ENCODE measurements at regions not wholly inside any gene's neighbourhood (a gene's known extent, or its start where the extent isn't known, plus 50 kb on each side); places are given as distances from the start of the nearest gene placed in this dataset.

- H3K79me2 ChIP-seq (ENCODE audit: insufficient read depth, low read length) = no peaks in the 10 kb centered on the region
- H3K4me1 Mint-ChIP-seq (ENCODE audit: low read depth, unreplicated experiment) = peaks cover 23% of the 10 kb centered on the region
Observed at GRCh38 chr13:30819136-30819888, 84.0 kb downstream of the ALOX5AP start.

GRCh38 chr13:30821421-30821820 is 84.7 kb upstream of the MEDAG start:
- TF ChIP-seq EZH2 (IDR thresholded peaks at IDR 0.05; ENCODE audit: insufficient read depth, low read length) (no peak), CTCF (IDR thresholded peaks at IDR 0.05; ENCODE audit: insufficient read depth, low read depth, low read length) (no peak)
- Mint-ChIP-seq H3K27ac (ENCODE audit: unreplicated experiment) (no peak overlapping the region), H3K9me3 (ENCODE audit: unreplicated experiment) (no peaks in the 10 kb centered on the region), H3K4me3 (ENCODE audit: unreplicated experiment) (no peak overlapping the region), H3K27me3 (ENCODE audit: low read depth, unreplicated experiment) (no peaks in the 10 kb centered on the region), H3K36me3 (ENCODE audit: low read depth, unreplicated experiment) (no peaks in the 10 kb centered on the region), H3K4me1 (ENCODE audit: low read depth, unreplicated experiment) (peaks cover 23% of the 10 kb centered on the region)
- Histone ChIP-seq H3K9me3 (ENCODE audit: insufficient read depth, low read depth, low read length) (no peaks in the 10 kb centered on the region), H3K4me2 (ENCODE audit: low read length) (no peak overlapping the region), H3K79me2 (ENCODE audit: insufficient read depth, low read length) (no peaks in the 10 kb centered on the region), H3K4me1 (ENCODE audit: insufficient read depth, low read length) (peaks cover 29% of the 10 kb centered on the region), H2AFZ (ENCODE audit: low read depth, low read length) (no peak overlapping the region), H3K9ac (ENCODE audit: low read length) (no peak overlapping the region), H3K4me3 (ENCODE audit: insufficient read depth, low read depth, low read length) (no peak overlapping the region), H4K20me1 (ENCODE audit: insufficient read depth, low read length) (no peaks in the 10 kb centered on the region), H3K27ac (ENCODE audit: low read depth, low read length) (no peak overlapping the region), H3K27me3 (ENCODE audit: insufficient read depth, low read length) (no peaks in the 10 kb centered on the region), H3K36me3 (ENCODE audit: insufficient read depth, low read length) (no peaks in the 10 kb centered on the region)
- DNase-seq (ENCODE audit: low read depth) = no peak
- no peak for FAIRE-seq

More at GRCh38 chr13:30819136-30819888, 84.0 kb downstream of the ALOX5AP start:
- no peak for FAIRE-seq
- H3K4me2 ChIP-seq (ENCODE audit: low read length) = peak overlapping the region; percentile 24
- no peaks in the 10 kb centered on the region for H3K9me3 ChIP-seq (ENCODE audit: insufficient read depth, low read depth, low read length)
- peak overlapping the region; percentile 77 for H3K27ac ChIP-seq (ENCODE audit: low read depth, low read length)
- no peak overlapping the region for H2AFZ ChIP-seq (ENCODE audit: low read depth, low read length)
- H3K4me1 ChIP-seq (ENCODE audit: insufficient read depth, low read length) = peaks cover 31% of the 10 kb centered on the region
- Mint-ChIP-seq H3K27ac (ENCODE audit: unreplicated experiment) (peak overlapping the region; percentile 93), H3K36me3 (ENCODE audit: low read depth, unreplicated experiment) (no peaks in the 10 kb centered on the region), H3K27me3 (ENCODE audit: low read depth, unreplicated experiment) (no peaks in the 10 kb centered on the region), H3K4me3 (ENCODE audit: unreplicated experiment) (peak overlapping the region; percentile 51), H3K9me3 (ENCODE audit: unreplicated experiment) (no peaks in the 10 kb centered on the region)
- peak; percentile 80 for DNase-seq (ENCODE audit: low read depth)
- H3K27me3 ChIP-seq (ENCODE audit: insufficient read depth, low read length) = no peaks in the 10 kb centered on the region
- H3K36me3 ChIP-seq (ENCODE audit: insufficient read depth, low read length) = no peaks in the 10 kb centered on the region
- TF ChIP-seq EZH2 (IDR thresholded peaks at IDR 0.05; ENCODE audit: insufficient read depth, low read length) (no peak), CTCF (IDR thresholded peaks at IDR 0.05; ENCODE audit: insufficient read depth, low read depth, low read length) (no peak)
- H3K4me3 ChIP-seq (ENCODE audit: insufficient read depth, low read depth, low read length) = no peak overlapping the region
- peak overlapping the region; percentile 53 for H3K9ac ChIP-seq (ENCODE audit: low read length)
- H4K20me1 ChIP-seq (ENCODE audit: insufficient read depth, low read length) = no peaks in the 10 kb centered on the region

GRCh38 chr13:30824651-30825050 is 81.4 kb upstream of the MEDAG start:
- no peak overlapping the region for H3K4me2 ChIP-seq (ENCODE audit: low read length)
- peaks cover 9% of the 10 kb centered on the region for H3K4me1 ChIP-seq (ENCODE audit: insufficient read depth, low read length)
- H3K79me2 ChIP-seq (ENCODE audit: insufficient read depth, low read length) = no peaks in the 10 kb centered on the region
- Mint-ChIP-seq H3K36me3 (ENCODE audit: low read depth, unreplicated experiment) (no peaks in the 10 kb centered on the region), H3K4me3 (ENCODE audit: unreplicated experiment) (no peak overlapping the region), H3K27me3 (ENCODE audit: low read depth, unreplicated experiment) (no peaks in the 10 kb centered on the region), H3K4me1 (ENCODE audit: low read depth, unreplicated experiment) (peaks cover 9% of the 10 kb centered on the region), H3K27ac (ENCODE audit: unreplicated experiment) (peak overlapping the region; percentile 79), H3K9me3 (ENCODE audit: unreplicated experiment) (no peaks in the 10 kb centered on the region)
- no peak overlapping the region for H3K4me3 ChIP-seq (ENCODE audit: insufficient read depth, low read depth, low read length)
- DNase-seq (ENCODE audit: low read depth) = no peak
- H3K9ac ChIP-seq (ENCODE audit: low read length) = no peak overlapping the region
- H4K20me1 ChIP-seq (ENCODE audit: insufficient read depth, low read length) = no peaks in the 10 kb centered on the region
- FAIRE-seq = no peak
- H2AFZ ChIP-seq (ENCODE audit: low read depth, low read length) = peak overlapping the region; percentile 46
- TF ChIP-seq EZH2 (IDR thresholded peaks at IDR 0.05; ENCODE audit: insufficient read depth, low read length) (no peak), CTCF (IDR thresholded peaks at IDR 0.05; ENCODE audit: insufficient read depth, low read depth, low read length) (no peak)
- no peak overlapping the region for H3K27ac ChIP-seq (ENCODE audit: low read depth, low read length)
- H3K27me3 ChIP-seq (ENCODE audit: insufficient read depth, low read length) = no peaks in the 10 kb centered on the region
- H3K9me3 ChIP-seq (ENCODE audit: insufficient read depth, low read depth, low read length) = no peaks in the 10 kb centered on the region
- no peaks in the 10 kb centered on the region for H3K36me3 ChIP-seq (ENCODE audit: insufficient read depth, low read length)

Data from astrocyte (in vitro differentiated cells and primary cell).